ENCODE measurements at regions not wholly inside any gene's neighbourhood (a gene's known extent, or its start where the extent isn't known, plus 50 kb on each side); places are given as distances from the start of the nearest gene placed in this dataset.

GRCh38 chr6:108746366-108746765, 101.9 kb upstream of the ARMC2 start:
- TF ChIP-seq CTCF (IDR thresholded peaks at IDR 0.05) (no peak), POLR2A (IDR thresholded peaks at IDR 0.05) (no peak)

Measured in thyroid gland (tissue), 4 donors.